Glomerular visceral epithelial cell (primary cell): ENCODE measurements at regions not wholly inside any gene's neighbourhood (a gene's known extent, or its start where the extent isn't known, plus 50 kb on each side); places are given as distances from the start of the nearest gene placed in this dataset.
A peak's percentile ranks its signal among the peaks of the same experiment; 100 is the strongest.
"Not testable (repeated sequence)": the region's sequence is repeated elsewhere in the genome, so short reads cannot be mapped to it uniquely, and the experiment has no call there.

ENCODE experiments used
- DNase-seq: peaks from one replicate; pipeline ENCODE4 v3.0.0-alpha.2; 2016; ENCODE audit errors: extremely low spot score

DNA sequence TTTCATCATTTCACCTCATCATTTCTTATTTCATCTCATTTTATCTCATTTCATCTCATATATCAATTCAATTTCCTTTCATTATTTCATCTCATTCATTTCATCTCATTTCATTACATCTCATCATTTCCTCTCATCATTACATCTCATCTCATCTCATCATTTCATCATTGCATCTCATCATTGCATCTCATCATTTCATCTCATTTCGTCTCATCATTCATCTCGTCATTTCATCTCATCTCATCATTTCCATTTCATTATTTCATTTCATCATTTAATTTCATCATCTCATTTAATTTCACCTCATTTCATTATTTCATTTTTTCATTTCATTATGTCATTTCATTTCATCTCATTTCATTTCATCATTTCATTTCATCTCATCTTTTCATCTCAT, 168.5 kb upstream of the FAM72C start:
- DNase-seq = not testable (repeated sequence)

DNA sequence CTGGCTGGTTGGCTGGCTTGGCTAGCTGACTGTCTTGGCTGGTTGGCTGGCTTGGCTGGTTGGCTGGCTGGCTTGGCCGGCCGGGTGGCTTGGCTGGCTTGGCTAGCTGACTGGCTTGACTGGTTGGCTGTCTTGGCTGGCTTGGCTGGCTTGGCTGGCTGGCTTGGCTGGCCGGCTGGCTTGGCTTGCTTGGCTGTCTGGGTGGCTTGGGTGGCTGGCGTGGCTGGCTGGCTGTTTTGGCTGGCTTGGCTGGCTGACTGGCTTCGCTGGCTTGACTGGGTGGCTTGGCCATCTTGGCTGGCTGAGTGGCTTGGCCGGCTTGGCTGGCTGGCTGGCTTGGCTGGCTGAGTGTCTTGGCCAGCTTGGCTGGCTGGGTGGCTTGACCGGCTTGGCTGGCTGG, 133.2 kb upstream of the FAM72C start:
- DNase-seq = not testable (repeated sequence)

DNA sequence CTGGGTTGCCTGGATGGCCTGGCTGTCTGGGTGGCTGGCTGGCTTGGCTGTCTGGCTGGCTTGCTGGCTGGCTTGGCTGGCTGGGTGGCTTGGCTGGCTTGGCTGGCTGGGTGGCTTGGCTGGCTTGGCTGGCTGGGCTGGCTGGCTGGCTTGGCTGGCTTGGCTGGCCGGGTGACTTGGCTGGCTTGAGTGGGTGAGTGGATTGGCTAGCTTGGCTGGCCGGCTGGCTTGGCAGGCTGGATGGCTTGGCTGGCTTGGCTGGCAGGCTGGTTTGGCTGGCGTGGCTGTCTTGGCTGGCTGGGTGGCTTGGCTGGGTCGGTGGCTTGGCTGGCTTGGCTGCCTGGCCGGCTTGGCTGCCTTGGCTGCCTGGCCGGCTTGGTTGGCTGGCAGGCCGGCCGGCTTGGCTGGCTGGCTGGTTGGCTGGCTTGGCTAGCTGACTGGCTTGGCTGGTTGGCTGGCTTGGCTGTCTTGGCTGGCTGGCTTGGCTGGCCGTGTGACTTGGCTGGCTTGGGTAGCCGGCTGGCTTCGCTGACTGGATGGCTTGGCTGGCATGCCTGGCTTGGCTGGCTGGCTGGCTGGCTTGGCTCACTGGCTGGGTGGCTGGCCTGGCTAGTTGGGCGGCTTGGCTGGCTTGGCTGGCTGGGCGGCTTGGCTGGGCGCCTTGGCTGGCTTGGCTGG, 132.4 kb upstream of the FAM72C start:
- DNase-seq = peak; percentile 27

DNA sequence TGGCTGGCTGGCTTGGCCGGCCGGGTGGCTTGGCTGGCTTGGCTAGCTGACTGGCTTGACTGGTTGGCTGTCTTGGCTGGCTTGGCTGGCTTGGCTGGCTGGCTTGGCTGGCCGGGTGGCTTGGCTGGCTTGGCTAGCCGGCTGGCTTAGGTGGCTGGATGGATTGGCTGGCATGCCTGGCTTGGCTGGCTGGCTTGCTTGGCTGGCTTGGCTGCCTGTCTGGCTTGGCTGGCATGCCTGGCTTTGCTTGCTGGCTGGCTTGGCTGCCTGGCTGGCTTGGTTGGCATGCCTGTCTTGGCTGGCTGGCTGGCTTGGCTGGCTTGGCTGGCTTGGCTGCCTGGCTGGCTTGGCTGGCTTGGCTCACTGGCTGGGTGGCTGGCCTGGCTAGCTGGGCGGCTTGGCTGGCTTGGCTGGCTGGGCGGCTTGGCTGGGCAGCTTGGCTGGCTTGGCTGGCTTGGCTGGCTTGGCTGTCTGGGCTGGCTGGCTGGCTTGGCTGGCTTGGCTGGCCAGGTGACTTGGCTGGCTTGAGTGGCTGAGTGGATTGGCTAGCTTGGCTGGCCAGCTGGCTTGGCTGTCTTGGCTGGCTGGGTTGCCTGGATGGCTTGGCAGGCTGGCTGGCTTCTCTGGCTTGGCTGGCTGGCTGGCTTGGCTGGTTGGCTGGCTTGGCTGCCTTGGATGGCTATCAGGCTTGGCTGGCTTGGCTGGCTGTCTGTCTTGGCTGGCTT, 131.5 kb upstream of the FAM72C start:
- not testable (repeated sequence) for DNase-seq

DNA sequence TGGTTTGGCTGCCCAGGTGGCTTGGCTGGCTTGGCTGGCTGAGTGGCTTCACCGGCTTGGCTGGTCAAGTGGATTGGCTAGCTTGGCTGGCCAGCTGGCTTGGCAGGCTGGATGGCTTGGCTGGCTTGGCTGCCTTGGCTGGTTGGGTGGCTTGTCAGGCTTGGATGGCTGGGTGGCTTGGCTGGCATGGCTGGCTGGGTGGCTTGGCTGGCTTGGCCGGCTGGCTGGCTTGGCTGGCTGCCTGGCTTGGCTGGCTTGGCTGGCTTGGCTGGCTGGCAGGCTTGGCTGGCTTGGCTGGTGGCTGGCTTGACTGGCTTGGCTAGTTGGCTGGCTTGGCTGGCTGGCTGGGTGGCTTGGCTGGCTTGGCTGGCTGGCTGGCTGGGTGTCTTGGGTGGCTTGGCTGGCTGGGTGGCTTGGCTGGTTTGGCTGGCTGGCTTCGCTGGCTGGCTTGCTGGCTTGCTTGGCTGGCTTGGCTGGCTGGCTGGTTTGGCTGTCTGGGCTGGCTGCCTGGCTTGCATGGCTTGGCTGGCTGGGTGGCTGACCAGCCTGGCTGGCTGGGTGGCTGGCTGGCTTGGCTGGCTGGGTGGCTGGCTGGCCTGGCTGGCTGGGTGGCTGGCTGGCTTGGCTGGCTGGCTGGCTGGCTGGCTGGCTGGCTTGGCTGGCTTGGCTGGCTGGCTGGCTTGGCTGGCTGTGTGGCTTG, 130.4 kb upstream of the FAM72C start:
- DNase-seq = peak; percentile 1

DNA sequence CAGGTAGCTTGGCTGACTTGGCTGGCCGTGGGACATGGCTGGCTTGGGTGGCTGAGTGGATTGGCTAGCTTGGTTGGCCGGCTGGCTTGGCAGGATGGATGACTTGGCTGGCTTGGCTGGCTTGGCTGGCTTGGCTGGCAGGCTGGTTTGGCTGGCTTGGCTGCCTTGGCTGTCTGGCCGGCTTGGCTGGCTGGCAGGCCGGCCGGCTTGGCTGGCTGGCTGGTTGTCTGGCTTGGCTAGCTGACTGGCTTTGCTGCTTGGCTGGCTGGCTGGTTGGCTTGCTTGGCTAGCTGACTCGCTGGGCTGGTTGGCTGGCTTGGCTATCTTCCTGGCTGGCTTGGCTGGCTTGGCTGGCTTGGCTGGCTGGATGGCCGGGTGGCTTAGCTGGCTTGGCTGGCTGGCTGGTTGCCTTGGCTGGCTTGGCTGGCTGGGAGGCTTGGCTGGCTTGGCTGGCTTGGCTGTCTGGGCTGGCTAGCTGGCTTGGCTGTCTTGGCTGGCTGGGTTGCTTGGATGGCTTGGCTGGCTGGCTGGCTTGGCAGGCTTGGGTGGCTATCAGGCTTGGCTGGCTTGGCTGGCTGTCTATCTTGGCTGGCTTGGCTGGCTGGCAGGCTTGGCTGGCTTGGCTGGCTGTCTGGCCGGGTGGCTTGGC, 129.7 kb upstream of the FAM72C start:
- DNase-seq = peak; percentile 3

DNA sequence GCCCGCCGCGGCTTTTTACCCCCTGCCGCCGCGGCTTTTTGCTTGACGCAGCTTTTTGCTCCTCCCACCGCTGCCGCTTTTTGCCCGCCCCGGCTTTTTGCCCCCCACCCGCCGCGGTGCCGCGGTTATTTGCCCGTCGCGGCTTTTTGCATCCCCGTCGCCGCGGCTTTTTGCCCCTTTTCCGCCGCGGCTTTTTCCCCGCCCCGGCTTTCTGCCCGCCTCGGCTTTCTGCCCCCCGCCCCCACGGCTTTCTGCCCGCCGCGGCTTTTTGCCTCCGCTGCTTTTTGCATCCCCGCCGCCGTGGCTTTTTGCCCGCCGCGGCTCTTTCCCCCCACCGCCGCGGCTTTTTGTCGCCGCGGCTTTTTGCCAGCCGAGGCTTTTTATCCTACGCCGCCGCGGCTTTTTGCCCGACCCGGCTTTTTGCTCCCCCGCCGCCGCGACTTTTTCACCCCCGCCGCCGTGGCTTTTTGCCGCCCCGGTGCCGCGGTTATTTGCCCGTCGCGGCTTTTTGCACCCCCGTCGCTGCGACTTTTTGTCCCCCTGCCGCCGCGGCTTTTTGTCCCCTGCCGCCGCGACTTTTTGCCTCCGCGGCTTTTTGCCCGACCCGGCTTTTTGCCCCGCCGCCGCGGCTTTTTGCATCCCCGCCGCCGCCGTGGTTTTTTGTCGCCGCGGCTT, 105.5 kb upstream of the FAM72C start:
- peak; percentile 38 for DNase-seq

DNA sequence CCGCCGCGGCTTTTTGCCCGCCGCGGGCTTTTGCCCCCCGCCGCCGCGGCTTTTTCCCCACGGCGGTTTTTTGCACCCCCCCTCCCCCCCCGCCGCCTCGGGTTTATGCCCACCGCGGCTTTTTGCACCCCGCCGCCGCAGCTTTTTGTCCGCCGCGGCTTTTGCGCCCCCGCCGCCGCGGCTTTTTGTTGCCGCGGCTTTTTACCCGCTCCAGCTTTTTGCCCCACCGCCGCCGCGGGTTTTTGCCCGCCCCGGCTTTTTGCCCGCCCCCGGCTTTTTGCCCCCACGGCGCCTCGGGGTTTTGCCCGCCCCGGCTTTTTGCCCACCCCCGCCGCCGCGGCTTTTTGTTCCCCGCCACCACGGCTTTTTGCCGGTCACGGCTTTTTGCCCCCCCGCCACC, 104.9 kb upstream of the FAM72C start:
- peak; percentile 21 for DNase-seq

DNA sequence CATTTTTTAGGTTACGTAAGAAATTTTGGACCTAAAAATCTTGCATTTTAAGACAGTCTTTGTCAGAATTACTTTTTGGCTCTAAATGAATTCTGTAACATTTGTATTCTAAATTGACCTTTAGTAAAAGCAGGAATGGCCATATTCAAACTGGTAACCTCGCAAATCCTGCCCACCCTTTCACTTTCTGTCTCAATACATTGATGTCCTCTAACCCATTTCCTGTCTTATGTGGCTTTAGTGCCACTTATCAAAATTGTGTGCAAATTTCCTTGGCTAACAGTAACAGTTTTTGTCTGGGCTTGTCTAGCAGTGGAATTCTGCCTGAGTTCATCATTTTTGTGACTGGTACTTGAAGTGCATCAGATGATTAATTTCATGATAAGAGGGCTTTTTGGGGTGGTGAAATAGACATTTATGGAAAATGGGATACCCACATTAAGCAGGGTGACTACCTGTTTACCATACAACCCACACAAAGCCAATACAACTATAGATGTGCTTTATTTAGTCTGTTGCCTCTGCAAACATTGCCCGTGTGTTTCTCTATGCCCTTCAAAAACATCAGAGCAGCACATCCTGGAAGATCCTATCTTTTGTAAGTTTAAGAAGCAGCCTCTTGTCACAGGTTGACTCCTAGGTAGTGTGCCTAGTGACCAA, 98.7 kb upstream of the FAM72C start:
- not testable (repeated sequence) for DNase-seq

DNA sequence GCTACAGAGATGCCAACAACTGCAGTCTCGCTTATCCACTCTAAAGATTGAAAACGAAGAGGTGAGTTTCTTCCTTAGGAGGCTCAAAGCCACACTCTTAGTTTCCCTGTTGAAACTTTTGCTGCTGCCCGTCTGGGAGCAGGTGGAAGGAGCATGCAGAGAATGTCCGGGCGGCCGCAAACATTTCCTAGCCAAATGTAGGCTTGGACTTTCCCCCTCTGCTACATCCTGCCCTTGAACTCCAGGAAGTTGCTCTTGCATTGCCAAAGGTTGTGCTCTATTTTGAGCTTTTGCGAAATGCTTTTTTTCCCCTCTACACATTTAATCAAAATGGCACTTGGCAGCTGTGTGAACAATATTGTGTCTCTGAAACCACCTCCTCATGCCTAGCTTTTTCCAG, 95.3 kb upstream of the FAM72C start:
- not testable (repeated sequence) for DNase-seq

DNA sequence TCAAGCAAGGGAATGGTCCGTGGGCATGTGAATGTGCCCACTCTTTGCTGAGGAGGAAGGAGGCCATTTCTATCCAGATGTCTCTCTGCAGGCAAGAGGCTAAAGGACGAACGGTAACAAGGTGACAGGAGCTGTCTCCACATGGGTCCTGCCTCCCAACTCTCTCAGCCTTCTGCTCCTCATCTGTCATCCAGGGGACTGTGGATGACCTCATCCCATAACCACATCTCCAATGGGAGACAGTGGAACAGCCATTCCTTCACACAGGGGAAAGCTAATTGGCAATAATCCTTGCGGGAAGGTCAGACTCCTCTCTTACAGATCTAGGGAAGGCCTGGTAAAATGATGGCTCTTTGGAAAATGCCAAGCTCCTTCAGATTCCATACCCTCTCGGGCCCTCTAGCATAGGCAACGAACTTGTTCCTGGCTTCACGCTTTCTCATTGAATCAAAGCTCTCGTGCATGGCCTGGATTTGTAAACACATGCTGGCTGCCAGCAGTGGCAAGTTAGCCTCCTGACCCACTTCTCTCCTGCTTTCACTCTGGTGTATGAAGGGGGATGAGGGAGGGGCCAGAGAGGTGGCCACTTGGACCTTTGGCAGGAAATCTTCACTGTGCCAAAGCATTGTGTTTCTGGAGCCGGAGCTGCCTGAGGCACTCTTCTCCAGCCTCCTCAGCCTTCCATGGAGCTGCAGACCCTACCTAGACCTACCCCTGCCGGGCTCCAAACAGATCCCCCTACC, 94.5 kb upstream of the FAM72C start:
- not testable (repeated sequence) for DNase-seq

DNA sequence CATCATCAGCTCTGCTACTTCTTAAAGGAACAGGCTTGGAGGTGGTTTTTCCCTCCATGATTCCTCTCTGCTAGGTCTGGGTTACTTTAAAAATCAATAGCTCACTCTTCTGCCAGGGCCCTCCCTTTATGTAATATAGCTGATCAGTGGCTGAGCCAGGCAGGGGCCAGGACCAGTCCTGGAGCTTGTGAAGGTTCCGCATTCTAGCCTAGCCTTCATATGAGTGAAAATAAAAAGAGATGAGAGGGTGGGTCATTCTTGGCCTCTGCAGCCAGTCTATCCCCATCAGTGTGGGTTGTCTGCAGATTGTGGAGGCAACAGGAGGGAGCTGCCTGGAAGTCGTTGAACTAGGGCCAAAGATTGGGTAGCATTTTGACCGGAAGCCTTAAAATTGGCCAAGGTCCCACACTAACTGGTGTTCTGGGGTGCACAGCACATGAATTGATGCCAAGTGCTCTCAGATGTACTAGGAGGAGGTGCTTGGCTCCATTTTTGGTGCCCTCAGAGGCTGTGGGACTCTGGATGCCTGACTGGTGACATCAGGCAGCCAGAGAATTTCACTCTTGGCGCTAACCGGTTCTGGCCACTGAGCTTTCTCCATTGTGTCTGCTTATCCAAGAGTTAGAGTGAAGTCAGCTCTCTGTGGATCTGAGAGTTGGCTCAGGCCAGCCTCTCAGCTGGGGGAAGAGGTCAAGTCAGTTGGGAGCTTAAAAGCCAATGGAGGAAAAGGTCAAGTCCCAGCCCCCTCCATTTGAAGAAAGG, 93.7 kb upstream of the FAM72C start:
- DNase-seq = not testable (repeated sequence)

DNA sequence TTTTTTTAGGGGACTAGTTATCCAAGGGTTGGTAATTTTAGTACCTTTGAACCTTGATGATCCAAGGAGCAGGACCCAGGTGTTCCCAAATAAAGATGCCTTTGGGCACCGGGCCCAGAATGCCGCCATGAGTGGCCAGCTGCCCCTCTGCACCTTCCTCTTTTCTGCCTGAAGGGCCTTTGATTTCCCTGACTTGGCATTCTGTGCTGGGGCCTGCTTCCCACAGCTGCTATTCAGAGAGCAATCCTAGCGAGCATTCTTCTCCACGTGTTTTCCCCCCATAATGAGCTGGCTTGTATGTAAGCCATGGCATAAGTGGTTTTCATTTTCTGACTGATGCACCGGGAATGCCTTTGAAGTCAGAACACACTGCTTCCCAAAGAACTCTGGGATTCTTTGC, 77.6 kb upstream of the FAM72C start:
- DNase-seq = not testable (repeated sequence)

DNA sequence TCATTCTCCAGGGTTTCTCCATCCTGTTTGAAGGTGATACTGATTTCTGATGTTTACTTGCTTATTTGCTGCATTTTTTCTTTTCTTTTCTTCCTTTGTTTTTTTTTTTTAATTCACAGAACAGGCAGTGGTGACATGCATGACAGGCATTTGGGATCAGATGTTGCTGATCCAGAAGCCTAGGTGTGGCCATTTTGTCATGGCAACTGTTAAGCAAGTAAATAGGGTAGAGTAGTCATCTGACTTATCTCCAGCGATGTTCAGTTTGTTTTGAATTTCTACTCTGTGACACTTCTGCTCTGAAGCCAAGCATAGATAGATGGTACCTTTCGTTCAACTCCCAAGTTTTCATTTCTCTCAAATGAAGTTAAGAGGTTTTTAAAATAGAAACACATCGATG, 74.9 kb upstream of the FAM72C start:
- DNase-seq = not testable (repeated sequence)

DNA sequence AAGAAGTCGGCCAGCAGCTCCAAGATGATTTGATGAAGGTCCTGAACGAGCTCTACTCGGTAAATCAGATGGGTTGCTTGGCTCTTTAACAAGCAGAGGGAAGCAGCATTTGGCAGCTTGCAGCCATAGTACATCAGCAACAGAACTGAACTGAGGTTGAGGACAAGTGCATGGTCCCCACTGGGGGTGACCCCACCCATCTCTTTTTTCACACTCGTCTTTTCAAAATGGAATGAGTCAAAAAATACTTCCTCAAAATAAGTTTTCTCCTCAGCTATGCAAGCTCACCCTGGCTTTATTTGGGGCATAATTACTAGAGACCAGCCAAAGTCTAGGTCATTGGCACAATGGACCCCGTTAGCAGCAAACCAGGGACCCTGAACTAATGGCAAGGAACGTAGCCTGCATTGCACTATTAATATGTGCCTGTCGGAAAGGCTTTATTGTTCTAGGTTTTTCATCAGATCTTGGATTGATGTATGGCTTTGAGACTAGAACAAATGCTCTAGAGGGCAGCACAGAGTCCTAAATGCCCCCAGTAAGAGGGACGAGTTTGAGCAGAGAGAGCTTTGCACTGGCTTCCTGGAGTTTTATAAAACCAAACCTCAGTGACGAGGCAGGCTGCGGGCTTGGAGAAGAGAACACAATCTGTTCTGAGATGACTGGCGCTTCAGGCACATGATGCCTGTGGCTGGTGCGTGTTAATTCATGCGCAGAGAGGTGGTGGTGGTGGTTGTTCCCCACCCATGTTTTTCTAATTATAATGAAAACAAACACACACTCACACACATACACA, 74.2 kb upstream of the FAM72C start:
- peak; percentile 1 for DNase-seq

DNA sequence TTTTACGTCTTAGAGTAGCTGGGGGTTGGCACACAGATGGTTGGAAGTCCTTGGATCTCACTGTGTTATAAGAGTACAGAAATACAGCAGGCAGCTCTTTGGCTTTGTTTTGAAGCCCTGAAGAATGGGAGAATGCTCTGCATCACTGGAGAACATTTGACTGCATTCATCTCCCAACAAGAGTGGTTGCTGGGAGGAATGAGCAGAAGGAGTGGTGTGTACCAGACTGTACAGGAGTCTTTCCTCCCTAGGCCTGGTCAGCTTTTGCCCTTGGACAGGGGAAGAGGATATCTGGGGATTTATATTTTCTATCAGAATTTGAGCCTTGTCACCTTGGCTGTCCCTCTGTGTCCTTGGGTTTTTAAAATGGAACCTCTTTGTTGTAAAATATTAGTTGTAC, 70.5 kb upstream of the FAM72C start:
- not testable (repeated sequence) for DNase-seq

DNA sequence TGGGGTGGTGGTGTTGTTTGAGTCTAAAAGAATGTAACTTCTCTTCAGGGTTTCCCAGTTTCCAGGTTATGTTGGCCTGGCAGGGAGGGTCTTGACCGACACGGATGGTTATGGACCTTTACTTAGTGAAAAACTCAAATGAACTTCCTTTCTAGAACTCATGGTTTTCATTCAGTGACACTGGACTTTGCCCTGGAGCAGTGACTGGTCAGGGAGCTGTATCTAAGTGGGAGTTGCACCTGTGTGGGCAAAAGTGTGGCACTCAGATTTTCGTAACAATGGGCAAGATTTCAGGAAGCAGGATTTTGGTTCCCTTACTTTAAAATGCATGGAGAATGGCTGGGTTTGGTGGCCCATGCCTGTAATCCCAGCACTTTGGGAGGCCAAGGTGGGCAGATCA, 68.5 kb upstream of the FAM72C start:
- DNase-seq = not testable (repeated sequence)

DNA sequence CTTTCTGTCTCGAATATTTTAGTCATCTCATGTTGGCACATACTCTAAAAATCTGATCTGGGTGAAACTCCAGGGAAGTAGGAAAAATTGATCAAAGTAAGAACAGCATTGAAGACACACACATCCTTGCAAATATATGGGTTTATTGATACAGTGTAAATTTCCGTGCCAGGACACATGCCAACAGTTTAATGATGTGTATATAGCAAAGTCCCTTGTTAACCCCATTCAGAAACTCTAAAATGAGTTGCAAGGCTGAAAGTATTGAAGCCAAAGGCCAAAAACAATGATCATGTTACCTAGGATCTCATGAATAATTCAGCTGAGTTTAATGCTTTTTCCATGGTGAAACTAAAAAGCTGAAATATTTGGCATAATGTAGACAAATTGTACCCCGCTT, 62.3 kb upstream of the FAM72C start:
- DNase-seq = not testable (repeated sequence)

DNA sequence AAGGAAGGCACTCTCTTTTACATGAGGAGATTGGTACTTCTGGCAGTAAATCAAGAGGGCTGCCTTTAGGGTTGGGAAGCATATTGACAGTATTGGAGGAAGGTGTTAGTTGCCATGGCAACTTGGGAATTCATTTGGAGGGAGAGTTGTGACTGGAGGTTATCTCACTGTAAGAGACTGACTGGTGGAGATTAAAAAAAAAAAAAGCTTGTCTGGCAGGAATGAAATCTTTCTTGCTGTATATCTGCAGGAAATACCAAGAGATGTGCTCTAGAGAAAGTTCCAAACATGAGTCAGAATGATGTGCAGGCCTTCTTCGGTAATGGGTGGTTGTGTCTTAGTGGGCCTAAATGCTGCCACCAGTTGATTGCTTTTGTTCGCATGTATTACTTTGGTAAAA, 59.8 kb upstream of the FAM72C start:
- not testable (repeated sequence) for DNase-seq
